Fibroblast of pulmonary artery (primary cell): ENCODE measurements at regions not wholly inside any gene's neighbourhood (a gene's known extent, or its start where the extent isn't known, plus 50 kb on each side); places are given as distances from the start of the nearest gene placed in this dataset.

Experiments used
- DNase-seq: peaks from one replicate; pipeline ENCODE4 v3.0.0-alpha.2; 2010; ENCODE audit warnings: low read depth
- H3K4me3 ChIP-seq: replicated peaks from 2 replicates; pipeline ENCODE4 v1.5.1; 2011; ENCODE audit warnings: low read depth, mild to moderate bottlenecking, control low read depth, low read length, moderate library complexity
- TF ChIP-seq, protein P1 (sequence below): IDR thresholded peaks from 2 replicates; pipeline ENCODE4 v1.5.1; 2011; ENCODE audit warnings: mild to moderate bottlenecking, control low read depth, low read length, inconsistent platforms; ENCODE audit errors: missing control alignments

- TF ChIP-seq, protein P1, sequence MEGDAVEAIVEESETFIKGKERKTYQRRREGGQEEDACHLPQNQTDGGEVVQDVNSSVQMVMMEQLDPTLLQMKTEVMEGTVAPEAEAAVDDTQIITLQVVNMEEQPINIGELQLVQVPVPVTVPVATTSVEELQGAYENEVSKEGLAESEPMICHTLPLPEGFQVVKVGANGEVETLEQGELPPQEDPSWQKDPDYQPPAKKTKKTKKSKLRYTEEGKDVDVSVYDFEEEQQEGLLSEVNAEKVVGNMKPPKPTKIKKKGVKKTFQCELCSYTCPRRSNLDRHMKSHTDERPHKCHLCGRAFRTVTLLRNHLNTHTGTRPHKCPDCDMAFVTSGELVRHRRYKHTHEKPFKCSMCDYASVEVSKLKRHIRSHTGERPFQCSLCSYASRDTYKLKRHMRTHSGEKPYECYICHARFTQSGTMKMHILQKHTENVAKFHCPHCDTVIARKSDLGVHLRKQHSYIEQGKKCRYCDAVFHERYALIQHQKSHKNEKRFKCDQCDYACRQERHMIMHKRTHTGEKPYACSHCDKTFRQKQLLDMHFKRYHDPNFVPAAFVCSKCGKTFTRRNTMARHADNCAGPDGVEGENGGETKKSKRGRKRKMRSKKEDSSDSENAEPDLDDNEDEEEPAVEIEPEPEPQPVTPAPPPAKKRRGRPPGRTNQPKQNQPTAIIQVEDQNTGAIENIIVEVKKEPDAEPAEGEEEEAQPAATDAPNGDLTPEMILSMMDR, result no peak
- DNase-seq, result no peak
These were observed 421.5 kb downstream of the GPAM start for GRCh38 chr10:111762114-111762513.

DNA sequence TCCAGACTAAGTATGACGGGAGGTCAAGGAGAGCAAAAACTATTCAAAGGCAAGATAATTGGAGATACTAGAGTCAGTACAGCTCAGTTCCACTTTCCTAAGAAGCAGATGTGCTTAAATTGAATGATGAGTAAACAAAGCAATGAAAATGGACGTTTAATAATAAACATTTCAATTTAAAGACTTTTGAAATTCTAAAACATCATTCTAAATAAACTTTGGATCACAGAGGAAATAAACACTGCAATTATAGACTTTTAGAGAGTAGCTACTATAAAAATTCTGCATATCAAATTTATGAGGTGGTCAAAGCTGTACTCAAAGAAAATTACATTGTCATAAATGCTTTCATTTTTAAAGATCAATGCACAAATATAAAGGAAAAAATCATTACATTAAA is 418.3 kb downstream of the GPAM start:
- TF ChIP-seq, protein P1, result no peak
- no peak for DNase-seq
- H3K4me3 ChIP-seq, result no peak overlapping the region

More at GRCh38 chr10:111762114-111762513, 421.5 kb downstream of the GPAM start:
- H3K4me3 ChIP-seq, result no peak overlapping the region

DNA sequence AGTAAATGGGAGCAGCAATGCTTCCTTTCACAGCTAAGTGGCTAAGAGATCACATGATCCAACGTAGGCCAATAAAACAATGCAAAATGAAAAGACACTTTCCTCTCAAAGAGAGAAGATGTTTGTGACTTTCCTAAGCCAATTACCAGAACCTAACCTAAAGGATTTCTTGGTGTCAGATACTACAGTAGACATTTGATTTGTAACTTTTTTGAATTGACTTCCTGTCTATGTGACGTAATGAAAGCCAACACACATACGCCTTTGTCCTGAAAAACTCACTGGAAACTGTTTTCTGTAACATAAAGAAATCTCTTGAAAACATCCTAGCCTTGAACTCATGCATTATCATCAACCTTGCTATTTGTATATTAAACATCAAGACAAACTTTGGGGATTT is 417.1 kb downstream of the GPAM start:
- DNase-seq, result no peak
- TF ChIP-seq, protein P1, result no peak
- H3K4me3 ChIP-seq, result no peak overlapping the region

GRCh38 chr10:111767661-111768060 is 415.9 kb downstream of the GPAM start:
- TF ChIP-seq, protein P1, result no peak
- no peak for DNase-seq
- no peak overlapping the region for H3K4me3 ChIP-seq

GRCh38 chr10:111773950-111774349 is 409.6 kb downstream of the GPAM start:
- TF ChIP-seq, protein P1, result no peak
- no peak for DNase-seq
- H3K4me3 ChIP-seq, result no peak overlapping the region

GRCh38 chr10:111774486-111774885 is 409.1 kb downstream of the GPAM start:
- TF ChIP-seq, protein P1, result no peak
- no peak for DNase-seq
- no peak overlapping the region for H3K4me3 ChIP-seq

DNA sequence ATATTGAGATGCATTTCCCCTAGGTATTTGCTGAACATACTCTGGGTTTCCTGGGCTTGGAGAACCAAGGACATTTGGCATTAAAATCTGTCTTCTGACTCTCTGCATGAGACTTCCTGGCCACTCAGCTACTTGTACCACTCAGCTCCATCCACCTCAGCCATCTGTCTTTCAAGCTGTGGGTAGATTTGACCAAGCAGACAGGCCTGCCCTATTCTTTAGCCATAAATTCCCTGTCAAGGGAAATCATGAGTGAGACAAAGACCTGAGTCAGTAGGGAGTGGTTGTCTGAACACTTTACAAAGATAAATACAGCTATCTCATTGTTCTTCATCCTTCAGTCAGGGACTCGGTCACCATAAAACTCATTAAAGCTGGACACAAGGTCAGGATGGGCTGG is 399.1 kb downstream of the GPAM start:
- TF ChIP-seq, protein P1, result no peak
- no peak overlapping the region for H3K4me3 ChIP-seq
- DNase-seq, result no peak
